Caco-2 (cell line): ENCODE measurements at regions not wholly inside any gene's neighbourhood (a gene's known extent, or its start where the extent isn't known, plus 50 kb on each side); places are given as distances from the start of the nearest gene placed in this dataset.

Source experiments
- BruUV-seq: library from RNA; stranded (reverse); fragments of 400-500 nt; replicated peaks from 2 replicates; lab custom pipeline; 2021; lab: Mats Ljungman, UMichigan
- CTCF ChIA-PET: fragments of 300-600 bp; sonication (Branson Sonifier 250); formaldehyde crosslinking; loops from one replicate; lab custom pipeline; 2022; ENCODE audit warnings: antibody characterized with exemption; lab: Charles Lee
- POLR2A ChIA-PET: fragments of 300-600 bp; sonication (Branson Sonifier 250); formaldehyde crosslinking; loops from one replicate; lab custom pipeline; 2022; ENCODE audit warnings: antibody characterized with exemption; lab: Charles Lee
- DNase-seq, 2 experiments: peaks; one replicate each; pipeline versions ENCODE4 v3.0.0 to v3.0.0-alpha.2; 2020 to 2022
- H3K27me3 ChIP-seq: replicated peaks from 2 replicates; pipeline ENCODE4 v1.6.0; 2011; ENCODE audit warnings: low read length; ENCODE audit not compliant: control insufficient read depth, insufficient read depth
- H3K36me3 ChIP-seq: 2 replicates; pipeline ENCODE4 v1.5.1; 2011; ENCODE audit warnings: low read length; ENCODE audit not compliant: control insufficient read depth, insufficient read depth
- H3K4me1 ChIP-seq: fragments of 250-450 bp; sonication (Bioruptor Pico); 2 replicates; pipeline ENCODE4 v1.5.1; 2020; ENCODE audit warnings: mild to moderate bottlenecking
- H3K4me3 ChIP-seq: 2 replicates; pipeline ENCODE4 v1.5.1; 2011; ENCODE audit warnings: low read depth, mild to moderate bottlenecking, control low read depth, low read length
- H3K9me3 ChIP-seq: fragments of 250-450 bp; sonication (Bioruptor Pico); 2 replicates; pipeline ENCODE4 v1.5.1; 2020; ENCODE audit warnings: mild to moderate bottlenecking, moderate library complexity
- H3K27ac Mint-ChIP-seq: one replicate; pipeline ENCODE4 v1.8.0; 2022; ENCODE audit warnings: mixed read lengths; ENCODE audit not compliant: unreplicated experiment
- H3K27me3 Mint-ChIP-seq: one replicate; pipeline ENCODE4 v1.8.0; 2022; ENCODE audit warnings: mixed read lengths; ENCODE audit not compliant: insufficient read depth, unreplicated experiment
- H3K36me3 Mint-ChIP-seq: one replicate; pipeline ENCODE4 v1.8.0; 2022; ENCODE audit warnings: mild to moderate bottlenecking, mixed read lengths; ENCODE audit not compliant: insufficient read depth, unreplicated experiment
- H3K4me1 Mint-ChIP-seq: one replicate; pipeline ENCODE4 v1.8.0; 2022; ENCODE audit warnings: low read depth, mixed read lengths; ENCODE audit not compliant: unreplicated experiment
- H3K4me3 Mint-ChIP-seq: one replicate; pipeline ENCODE4 v1.8.0; 2022; ENCODE audit warnings: mild to moderate bottlenecking, moderate library complexity, mixed read lengths; ENCODE audit not compliant: unreplicated experiment
- H3K9me3 Mint-ChIP-seq: one replicate; pipeline ENCODE4 v1.8.0; 2022; ENCODE audit warnings: mixed read lengths; ENCODE audit not compliant: unreplicated experiment
- CTCF ChIP-seq, 2 experiments: fragments of 200-600 bp in 1 of 2; IDR thresholded peaks; 1 replicate in 1 of 2; 2 replicates in 1 of 2; pipeline versions ENCODE4 v1.5.1 to v1.8.0; 2011 to 2022; ENCODE audit warnings: antibody characterized with exemption in 1 of 2, control low read depth in 1 of 2, inconsistent platforms in 1 of 2, low read depth in 1 of 2, low read length in 1 of 2, mild to moderate bottlenecking in 1 of 2, moderate library complexity in 1 of 2; ENCODE audit not compliant: insufficient read depth in 1 of 2, severe bottlenecking in 1 of 2, unreplicated experiment in 1 of 2
- intact Hi-C: fragments of 100-400 bp; cut with micrococcal nuclease; formaldehyde crosslinking; loops from one replicate; pipeline ENCODE4 v1.10.0; 2022; ENCODE audit not compliant: unreplicated experiment

GRCh38 chr13:66037096-66037495, 1193.0 kb downstream of the PCDH9 start:
- Histone ChIP-seq H3K4me1 (no peaks in the 10 kb centered on the region), H3K4me3 (no peak overlapping the region), H3K9me3 (no peaks in the 10 kb centered on the region), H3K36me3 (no peaks in the 10 kb centered on the region), H3K27me3 (no peaks in the 10 kb centered on the region)
- POLR2A ChIA-PET: no interaction called here
- no peak for TF ChIP-seq CTCF (IDR thresholded peaks at IDR 0.05; ENCODE audit: insufficient read depth in 1 of 2, low read depth in 1 of 2, low read length in 1 of 2, severe bottlenecking in 1 of 2, unreplicated experiment in 1 of 2)
- Mint-ChIP-seq H3K4me1 (no peaks in the 10 kb centered on the region), H3K36me3 (no peaks in the 10 kb centered on the region), H3K9me3 (no peaks in the 10 kb centered on the region), H3K27ac (no peak overlapping the region), H3K4me3 (no peak overlapping the region), H3K27me3 (no peaks in the 10 kb centered on the region)
- intact Hi-C loops: no loop called here
- DNase-seq: no peak
- BruUV-seq: no TSS peak
- CTCF ChIA-PET: no interaction called here

GRCh38 chr13:66036636-66037035, 1193.5 kb downstream of the PCDH9 start:
- Histone ChIP-seq H3K27me3 (no peaks in the 10 kb centered on the region), H3K36me3 (no peaks in the 10 kb centered on the region), H3K4me3 (no peak overlapping the region), H3K9me3 (no peaks in the 10 kb centered on the region), H3K4me1 (no peaks in the 10 kb centered on the region)
- Mint-ChIP-seq H3K9me3 (no peaks in the 10 kb centered on the region), H3K4me3 (no peak overlapping the region), H3K36me3 (no peaks in the 10 kb centered on the region), H3K27me3 (no peaks in the 10 kb centered on the region), H3K27ac (no peak overlapping the region), H3K4me1 (no peaks in the 10 kb centered on the region)
- intact Hi-C loops: no loop called here
- TF ChIP-seq CTCF (IDR thresholded peaks at IDR 0.05; ENCODE audit: insufficient read depth in 1 of 2, low read depth in 1 of 2, low read length in 1 of 2, severe bottlenecking in 1 of 2, unreplicated experiment in 1 of 2): no peak
- DNase-seq: no peak
- BruUV-seq: no TSS peak
- ChIA-PET CTCF (no interaction called here), POLR2A (no interaction called here)

- H3K36me3 Mint-ChIP-seq: no peaks in the 10 kb centered on the region
- TF ChIP-seq CTCF (IDR thresholded peaks at IDR 0.05; ENCODE audit: insufficient read depth in 1 of 2, low read depth in 1 of 2, low read length in 1 of 2, severe bottlenecking in 1 of 2, unreplicated experiment in 1 of 2): no peak
- H3K4me1 Mint-ChIP-seq: no peaks in the 10 kb centered on the region
- Histone ChIP-seq H3K9me3 (no peaks in the 10 kb centered on the region), H3K27me3 (no peaks in the 10 kb centered on the region), H3K4me1 (no peaks in the 10 kb centered on the region), H3K36me3 (no peaks in the 10 kb centered on the region), H3K4me3 (no peak overlapping the region)
- no peak for DNase-seq
- no peak overlapping the region for H3K27ac Mint-ChIP-seq
- intact Hi-C loops: no loop called here
- H3K9me3 Mint-ChIP-seq: no peaks in the 10 kb centered on the region
- no peaks in the 10 kb centered on the region for H3K27me3 Mint-ChIP-seq
- no TSS peak for BruUV-seq
- ChIA-PET CTCF (no interaction called here), POLR2A (no interaction called here)
- H3K4me3 Mint-ChIP-seq: no peak overlapping the region
These were observed 1194.0 kb downstream of the PCDH9 start for GRCh38 chr13:66036024-66036614.
